SK-N-DZ (cell line): ENCODE measurements at regions not wholly inside any gene's neighbourhood (a gene's known extent, or its start where the extent isn't known, plus 50 kb on each side); places are given as distances from the start of the nearest gene placed in this dataset.
"Not testable (repeated sequence)": the region's sequence is repeated elsewhere in the genome, so short reads cannot be mapped to it uniquely, and the experiment has no call there.

Source experiments
- DNase-seq: peaks from one replicate; pipeline ENCODE4 v3.0.0-alpha.2; 2015; ENCODE audit warnings: low spot score

DNA sequence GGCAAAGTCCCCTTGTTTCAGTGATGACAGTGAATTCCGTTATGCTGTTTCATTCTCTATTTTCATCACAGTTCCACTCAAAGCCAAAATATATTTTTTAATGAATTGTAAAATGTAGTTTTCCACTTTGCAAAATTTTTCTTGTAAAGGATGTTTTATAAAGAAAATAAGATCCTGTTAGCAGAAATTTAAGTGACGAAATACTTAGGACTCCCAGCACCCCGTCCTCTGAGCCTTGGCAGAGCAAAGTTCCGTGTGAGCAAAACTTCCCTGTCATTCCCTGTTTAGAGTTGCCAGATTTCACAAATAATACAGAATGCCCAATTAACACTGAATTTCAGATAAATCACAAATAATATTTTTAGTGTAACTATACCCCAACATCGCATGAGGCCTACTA lies 81.0 kb upstream of the RBPJ start:
- no peak for DNase-seq

DNA sequence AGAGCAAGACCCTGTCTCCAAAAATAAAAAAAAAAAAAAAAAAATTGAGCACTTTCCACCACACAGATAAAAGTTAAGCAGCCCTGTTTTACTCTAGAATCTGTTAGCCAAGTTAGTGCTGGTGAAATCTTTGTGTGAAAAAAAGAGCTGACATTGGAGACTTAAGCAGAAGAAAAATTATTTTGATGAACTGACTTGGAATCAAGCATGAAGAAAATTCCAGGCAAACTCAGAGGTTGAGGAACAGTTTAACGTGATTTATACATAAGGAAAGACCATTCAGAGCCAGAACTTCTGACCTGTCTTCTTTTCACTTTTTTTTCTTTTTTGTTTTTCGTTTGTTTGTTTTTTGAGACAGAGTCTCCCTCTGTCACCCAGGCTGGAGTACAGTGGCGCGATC lies 79.6 kb upstream of the RBPJ start:
- no peak for DNase-seq

DNA sequence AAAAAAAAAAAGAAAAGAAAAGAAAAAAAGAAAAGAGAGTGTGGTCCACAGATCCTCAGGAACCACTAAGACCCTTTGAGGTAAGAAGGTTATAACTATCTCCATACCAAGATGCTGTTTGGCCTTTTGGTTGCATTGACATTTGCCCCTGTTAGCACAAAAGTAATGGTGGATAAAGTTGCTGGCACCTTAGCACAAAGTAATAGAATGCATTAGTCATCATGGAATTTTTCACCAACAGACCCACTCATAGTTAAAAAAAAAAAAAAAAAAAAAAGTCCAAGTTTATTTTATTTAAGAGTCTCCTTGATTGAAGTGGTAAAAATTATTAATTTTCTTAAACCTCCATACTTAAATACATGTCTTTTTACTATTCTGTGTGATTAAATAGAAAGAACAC lies 78.4 kb upstream of the RBPJ start:
- no peak for DNase-seq

DNA sequence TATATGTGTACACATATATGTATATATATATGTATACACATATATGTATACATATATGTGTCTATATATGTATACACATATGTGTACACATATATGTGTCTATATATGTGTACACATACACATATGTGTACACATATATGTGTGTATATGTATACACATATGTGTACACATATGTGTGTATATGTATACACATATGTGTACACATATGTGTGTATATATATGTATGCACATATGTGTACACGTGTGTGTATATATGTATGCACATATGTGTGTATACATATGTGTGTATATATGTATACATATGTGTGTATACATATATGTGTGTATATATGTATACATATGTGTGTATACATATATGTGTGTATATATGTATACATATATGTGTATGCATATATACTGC lies 76.7 kb upstream of the RBPJ start:
- DNase-seq = not testable (repeated sequence)

DNA sequence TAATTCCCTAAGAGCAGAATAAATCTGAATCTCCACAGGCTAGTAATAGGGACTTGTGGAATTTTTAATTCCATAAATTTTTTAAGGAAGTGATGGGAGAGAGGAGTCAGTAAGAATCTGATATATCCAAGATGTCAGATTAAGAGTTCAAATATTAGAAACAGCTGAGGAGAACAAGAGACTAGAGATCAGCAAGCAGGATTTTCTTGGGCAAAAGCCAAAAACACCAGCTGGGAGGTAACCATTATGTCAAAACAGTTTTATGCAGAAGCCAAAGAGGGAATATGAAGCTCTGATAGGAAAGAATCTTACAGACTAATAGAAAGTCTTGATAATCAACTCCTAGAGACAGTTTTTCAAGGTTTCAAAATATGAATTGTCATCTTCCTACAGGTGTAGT lies 72.2 kb upstream of the RBPJ start:
- DNase-seq = no peak

DNA sequence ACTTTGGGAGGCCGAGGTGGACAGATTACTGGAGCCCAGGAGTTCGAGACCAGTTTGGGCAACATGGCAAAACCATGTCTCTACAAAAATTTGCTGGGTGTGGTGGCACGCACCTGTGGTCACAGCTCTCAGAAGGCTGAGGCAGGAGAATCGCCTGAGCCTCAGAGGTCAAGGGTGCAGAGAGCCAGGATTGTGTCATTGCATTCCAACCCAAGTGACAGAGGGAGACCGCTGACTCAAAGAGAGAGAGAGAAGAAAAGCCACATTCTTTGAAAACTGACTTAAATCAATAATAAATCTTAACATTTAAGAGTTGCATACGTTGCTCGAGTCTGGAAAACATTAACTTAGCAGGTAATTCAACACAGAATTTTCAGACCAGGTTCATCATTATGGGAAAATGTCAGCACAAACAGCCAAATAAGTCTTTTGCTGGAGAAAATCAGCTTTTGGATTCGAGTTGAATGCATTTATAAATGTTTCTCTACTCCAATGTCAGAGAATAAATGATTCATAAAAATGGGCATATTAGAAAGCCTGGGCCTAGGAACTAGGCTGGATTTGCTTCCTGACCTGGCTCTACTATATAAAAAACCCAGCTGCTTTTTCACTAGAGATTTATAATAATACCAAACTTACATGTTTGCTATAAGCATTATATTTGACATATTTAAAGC lies 68.3 kb upstream of the RBPJ start:
- DNase-seq = no peak

DNA sequence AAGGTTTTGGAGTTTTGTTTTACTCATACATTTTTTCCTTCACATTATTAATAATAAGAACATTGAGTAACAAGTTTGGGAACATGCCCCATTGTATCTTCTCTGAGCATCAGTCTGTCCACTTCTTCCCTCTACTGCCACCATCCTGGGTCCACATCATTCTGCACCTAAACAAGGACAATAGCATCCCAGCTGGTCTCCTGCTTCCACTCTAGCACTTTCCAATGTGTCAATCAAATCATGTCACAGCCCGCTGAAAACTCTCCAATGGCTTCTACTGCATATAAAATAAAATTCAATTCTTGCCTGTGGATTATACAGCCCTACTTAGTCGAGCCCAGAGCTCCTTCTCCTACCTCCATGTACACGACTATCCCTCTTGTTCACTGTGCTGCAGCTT lies 66.8 kb upstream of the RBPJ start:
- no peak for DNase-seq

DNA sequence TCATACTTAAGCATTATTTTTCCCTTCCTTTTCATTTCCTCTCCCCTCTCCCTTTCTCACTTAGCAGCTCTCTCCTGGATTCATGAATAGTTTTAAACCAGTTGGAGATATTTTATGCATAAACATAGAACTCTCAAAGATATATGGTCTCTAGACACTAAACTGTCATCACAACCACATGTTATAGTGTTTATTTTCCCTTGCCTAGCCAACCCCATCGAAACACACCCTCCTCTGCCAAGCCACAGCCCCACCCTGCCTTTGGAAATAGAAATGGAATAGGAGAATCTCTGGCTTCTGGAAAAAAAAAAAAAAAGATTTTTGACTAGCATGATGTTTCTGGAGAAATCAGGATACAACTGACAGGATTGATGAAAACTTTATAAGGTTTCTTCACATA lies 64.8 kb upstream of the RBPJ start:
- DNase-seq = no peak

DNA sequence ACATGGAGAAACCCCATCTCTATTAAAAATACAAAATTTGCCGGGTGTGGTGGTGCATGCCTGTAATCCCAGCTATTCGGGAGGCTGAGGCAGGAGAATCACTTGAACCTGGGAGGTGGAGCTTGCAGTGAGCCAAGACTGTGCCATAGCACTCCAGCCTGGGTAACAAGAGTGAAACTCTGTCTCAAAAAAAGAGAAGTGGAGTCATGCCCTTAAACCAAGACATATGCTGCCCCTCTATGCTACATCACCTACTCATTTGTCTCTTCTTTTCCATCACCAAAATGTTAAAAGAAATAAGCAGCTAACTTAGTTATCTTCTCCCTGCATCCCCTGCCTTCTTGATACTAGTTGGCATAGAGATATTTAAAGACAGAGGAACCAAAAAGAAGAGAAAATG lies 63.4 kb upstream of the RBPJ start:
- not testable (repeated sequence) for DNase-seq

DNA sequence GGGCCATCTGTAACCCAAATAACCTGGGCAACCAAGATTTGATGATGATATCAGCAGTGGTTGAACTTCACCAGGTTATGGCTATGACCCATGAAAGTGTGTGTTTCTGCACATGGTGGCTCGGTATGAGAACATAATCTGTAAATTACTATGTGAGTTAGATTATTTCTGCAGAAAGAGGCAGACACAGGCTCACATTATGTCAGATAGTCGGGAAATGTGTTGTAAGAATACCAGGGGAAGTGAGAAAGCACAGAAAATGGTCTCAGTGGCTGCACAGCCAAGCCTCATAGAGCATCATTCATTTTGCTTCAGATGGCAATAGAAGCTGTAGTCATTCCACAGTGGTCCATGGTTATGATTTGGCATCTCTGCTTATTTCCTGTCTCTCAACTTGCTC lies 63.0 kb upstream of the RBPJ start:
- no peak for DNase-seq

DNA sequence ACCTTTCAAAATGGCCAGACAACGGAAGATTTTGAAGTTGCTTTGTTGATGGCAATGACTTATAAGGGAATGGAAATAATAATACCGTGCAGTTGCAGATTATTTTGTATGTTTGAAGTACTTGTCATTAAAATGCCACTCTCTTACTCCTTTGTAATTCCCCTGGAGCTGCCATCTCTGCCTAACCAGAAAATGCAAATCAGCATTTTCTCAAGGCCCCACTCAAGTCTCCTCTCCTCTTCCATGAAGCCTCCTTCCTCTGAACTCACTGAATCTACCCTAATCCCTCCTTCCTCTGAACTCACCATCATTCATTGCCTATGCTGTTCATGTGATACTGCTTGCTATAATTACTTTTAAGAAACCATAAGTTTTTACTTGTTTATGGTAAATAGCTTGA lies 60.2 kb upstream of the RBPJ start:
- DNase-seq = no peak

DNA sequence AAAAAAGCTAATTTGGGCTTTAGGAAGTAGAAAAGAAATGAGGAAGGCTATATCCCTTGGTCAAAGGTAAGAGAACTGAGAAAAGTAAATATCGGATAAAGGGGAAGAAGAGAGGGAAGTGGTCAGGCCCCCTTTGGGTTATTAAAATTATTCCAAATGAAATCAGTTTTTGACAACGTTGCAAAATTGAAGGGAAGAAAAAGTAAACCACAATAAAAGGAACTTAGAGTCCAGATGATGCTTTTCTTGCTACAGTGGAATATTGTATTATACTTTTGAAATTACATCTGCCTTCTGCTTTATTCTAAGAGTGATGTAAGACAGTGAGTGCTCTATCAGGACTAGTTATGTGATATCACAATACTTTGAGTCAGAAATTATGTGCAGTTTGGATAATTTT lies 59.4 kb upstream of the RBPJ start:
- no peak for DNase-seq

DNA sequence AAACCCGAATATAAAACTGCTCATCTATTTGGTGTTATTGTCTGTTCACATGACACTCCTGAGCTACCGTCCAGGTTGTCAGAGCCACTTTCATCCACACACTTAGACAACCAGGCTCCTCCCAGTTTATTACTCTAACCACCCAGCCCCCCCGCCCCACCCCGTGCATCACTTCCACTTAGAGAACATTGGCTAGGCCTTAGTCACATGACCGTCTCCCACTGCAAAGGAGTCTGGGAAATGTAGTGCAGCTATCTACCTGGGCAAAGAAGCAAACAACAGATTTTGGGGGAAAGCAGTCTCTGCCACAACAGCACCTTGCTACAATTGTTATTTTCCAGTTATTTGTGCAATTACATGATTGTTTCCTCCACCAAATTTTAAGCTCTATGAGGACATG lies 57.6 kb upstream of the RBPJ start:
- DNase-seq = peak; percentile 34

DNA sequence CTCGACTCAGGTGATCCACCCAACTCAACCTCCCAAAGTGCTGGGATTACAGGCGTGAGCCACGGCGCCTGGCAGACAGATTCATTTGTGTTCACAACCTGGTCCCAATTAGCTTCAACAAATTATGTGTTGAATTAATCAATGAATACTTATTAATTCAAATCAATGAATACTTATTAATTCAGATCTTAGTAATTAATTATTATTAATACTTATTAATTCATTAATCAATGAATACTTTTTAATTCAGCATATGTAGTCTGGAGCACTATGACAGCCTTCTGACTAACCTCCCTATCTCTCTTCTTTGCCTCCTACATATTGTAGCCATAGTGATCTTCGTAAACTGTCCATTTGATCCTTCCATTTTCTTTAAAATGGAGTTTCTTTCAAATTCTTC lies 56.7 kb upstream of the RBPJ start:
- DNase-seq = no peak

DNA sequence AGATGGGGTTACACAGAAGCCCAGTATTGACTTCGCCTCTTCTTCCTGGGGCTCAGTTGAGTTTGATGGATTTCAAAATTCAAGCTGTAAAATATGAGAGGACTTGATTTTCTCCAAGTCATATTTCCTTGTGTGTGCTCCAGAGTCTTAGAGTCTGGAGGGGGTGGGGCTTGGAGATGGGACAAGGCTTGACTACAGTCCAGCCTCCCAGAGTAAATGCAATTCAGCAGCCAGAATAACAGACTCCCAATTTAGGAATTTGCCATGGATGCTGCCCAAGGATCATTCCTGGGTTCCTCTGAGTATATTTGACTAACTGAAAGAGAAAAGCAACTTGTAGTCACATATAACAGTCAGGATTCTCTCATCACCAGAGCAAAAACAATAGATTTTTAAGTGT lies 53.7 kb upstream of the RBPJ start:
- DNase-seq = no peak

DNA sequence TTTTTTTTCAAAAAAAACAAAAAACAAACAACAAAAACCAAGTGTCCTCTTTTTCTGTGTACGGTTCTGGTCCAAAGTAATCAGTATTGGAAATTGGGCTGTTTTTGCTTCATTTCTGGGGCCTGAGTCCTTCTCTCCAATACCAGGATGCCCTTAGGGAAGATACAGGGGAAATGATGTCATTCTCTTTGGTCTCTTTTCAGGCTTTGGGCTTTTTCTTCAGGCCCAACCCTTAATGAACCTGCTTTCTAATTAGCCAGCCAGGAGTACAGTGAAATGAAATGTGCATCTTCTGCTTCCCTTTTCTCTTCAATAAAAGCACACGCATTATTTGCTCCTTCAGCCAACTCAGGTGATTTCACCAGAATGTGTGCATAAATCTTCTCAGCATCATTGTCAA lies 52.6 kb upstream of the RBPJ start:
- no peak for DNase-seq

DNA sequence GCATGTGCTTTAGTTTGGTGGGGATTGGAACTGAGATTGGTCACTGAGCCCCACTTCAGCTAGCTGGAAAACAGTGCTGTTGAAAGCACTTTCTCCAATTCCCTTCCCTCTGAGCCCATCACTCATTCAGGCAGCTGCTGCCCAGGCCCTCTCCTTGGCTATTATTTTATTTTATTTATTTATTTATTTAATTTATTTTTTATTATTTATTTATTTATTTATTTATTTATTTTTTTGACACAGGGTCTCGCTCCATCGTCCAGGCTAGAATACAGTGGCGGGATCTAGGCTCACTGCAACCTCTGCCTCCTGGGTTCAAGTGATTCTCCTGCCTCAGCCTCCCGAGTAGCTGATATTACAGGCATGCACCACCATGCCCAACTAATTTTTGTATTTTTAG lies 51.8 kb upstream of the RBPJ start:
- no peak for DNase-seq
